Ishikawa (cell line): ENCODE measurements at regions not wholly inside any gene's neighbourhood (a gene's known extent, or its start where the extent isn't known, plus 50 kb on each side); places are given as distances from the start of the nearest gene placed in this dataset.

Experiments
- EP300 ChIP-seq: IDR thresholded peaks from 2 replicates; pipeline ENCODE4 v1.6.1; 2012; ENCODE audit warnings: borderline replicate concordance
- TAF1 ChIP-seq: IDR thresholded peaks from 2 replicates; pipeline ENCODE4 v1.6.1; 2012; ENCODE audit warnings: low read depth, mild to moderate bottlenecking
- TF ChIP-seq, protein P1 (sequence below): IDR thresholded peaks from 2 replicates; pipeline ENCODE4 v1.6.1; 2012

DNA sequence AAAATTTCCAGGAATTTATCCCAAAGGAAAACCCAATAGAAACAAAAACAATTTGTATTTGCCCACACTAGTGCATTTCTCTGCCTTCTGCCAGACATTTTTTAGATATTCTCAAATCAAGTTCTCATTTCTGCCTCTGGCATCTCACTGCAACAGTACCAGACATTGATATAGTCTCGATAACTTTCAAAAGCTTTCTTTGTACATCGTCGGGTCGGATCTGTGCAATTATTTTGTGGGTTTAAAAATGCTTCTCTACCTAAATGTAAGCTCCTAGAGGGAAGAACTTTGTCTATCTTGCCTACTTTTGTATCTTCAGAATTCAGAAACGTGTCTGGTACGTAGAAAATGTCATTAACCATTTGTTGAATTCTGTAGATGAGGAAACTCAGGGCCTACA, 125.5 kb upstream of the LIFR start:
- TF ChIP-seq TAF1 (no peak), EP300 (no peak)
- TF ChIP-seq, protein P1, sequence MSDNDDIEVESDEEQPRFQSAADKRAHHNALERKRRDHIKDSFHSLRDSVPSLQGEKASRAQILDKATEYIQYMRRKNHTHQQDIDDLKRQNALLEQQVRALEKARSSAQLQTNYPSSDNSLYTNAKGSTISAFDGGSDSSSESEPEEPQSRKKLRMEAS, result no peak
